ENCODE measurements at regions not wholly inside any gene's neighbourhood (a gene's known extent, or its start where the extent isn't known, plus 50 kb on each side); places are given as distances from the start of the nearest gene placed in this dataset.

GRCh38 chr14:53228966-53229365, 75.8 kb upstream of the DDHD1 start:
- H3K9me1 ChIP-seq (ENCODE audit: control insufficient read depth, insufficient read depth, low read length), result no peaks in the 10 kb centered on the region
- ATAC-seq (no peak), FAIRE-seq (no peak), DNase-seq (ENCODE audit: extremely low read depth in 1 of 4, low spot score in 3 of 4) (no peak)
- no peaks in the 10 kb centered on the region for H4K20me1 ChIP-seq (replicated peaks; ENCODE audit: control insufficient read depth, insufficient read depth, low read length)
- ChIA-PET POLR2A (no interaction called here), CTCF (ENCODE audit: low intra/inter-chr PET ratio) (no interaction called here)
- TF ChIP-seq TOE1 (IDR thresholded peaks at IDR 0.05; ENCODE audit: borderline replicate concordance) (no peak), TOE1 (CRISPR knock-in tag; IDR thresholded peaks at IDR 0.05; ENCODE audit: borderline replicate concordance, low read depth) (no peak), GTF2F1 (IDR thresholded peaks at IDR 0.05; ENCODE audit: low read depth, low read length) (no peak), SAFB (IDR thresholded peaks at IDR 0.05; ENCODE audit: borderline replicate concordance, low read depth, low read length) (no peak), ZNF57 (CRISPR knock-in tag; IDR thresholded peaks at IDR 0.05) (no peak), HSF4 (CRISPR knock-in tag; IDR thresholded peaks at IDR 0.05; ENCODE audit: borderline replicate concordance) (no peak), EGR1 (conservative IDR thresholded peaks at IDR 0.05) (no peak), ZNF444 (CRISPR knock-in tag; IDR thresholded peaks at IDR 0.05) (no peak), THRAP3 (IDR thresholded peaks at IDR 0.05; ENCODE audit: borderline replicate concordance) (no peak)
- 0% methylated on average over 4 of the region's 4 CpGs for WGBS (ENCODE audit: insufficient coverage, low coverage, missing lambda C conversion rate)
- H3K4me2 ChIP-seq (ENCODE audit: insufficient read depth, low read length), result no peak overlapping the region
- in situ Hi-C loops (cut with MboI), result no loop called here
- intact Hi-C loops (cut with micrococcal nuclease), result no loop called here
- H3K27me3 ChIP-seq (ENCODE audit: control insufficient read depth in 2 of 2, insufficient read depth in 2 of 2, low read length in 2 of 2), result no peaks in the 10 kb centered on the region
- H3K36me3 ChIP-seq (ENCODE audit: control insufficient read depth, insufficient read depth, low read length), result no peaks in the 10 kb centered on the region
- no TSS peak for BruUV-seq (replicated peaks)
- no peak overlapping the region for H3K9ac ChIP-seq (ENCODE audit: insufficient read depth in 1 of 2, low read depth in 2 of 2, low read length in 2 of 2)
- H2AFZ ChIP-seq (ENCODE audit: low read depth, low read length), result no peak overlapping the region
- no peaks in the 10 kb centered on the region for H3K4me1 ChIP-seq (replicated peaks in 1 of 2; ENCODE audit: control insufficient read depth in 2 of 2, insufficient read depth in 2 of 2, low read length in 2 of 2)
- no peak overlapping the region for H3K4me3 ChIP-seq
- no peak overlapping the region for H3K27ac ChIP-seq (ENCODE audit: extremely low read depth, low read depth, low read length)
- H3K9me3 ChIP-seq (replicated peaks; ENCODE audit: control insufficient read depth, insufficient read depth, low read depth, low read length), result no peaks in the 10 kb centered on the region
- no peaks in the 10 kb centered on the region for H3K79me2 ChIP-seq (ENCODE audit: control insufficient read depth, insufficient read depth, low read length)
